ENCODE measurements at regions not wholly inside any gene's neighbourhood (a gene's known extent, or its start where the extent isn't known, plus 50 kb on each side); places are given as distances from the start of the nearest gene placed in this dataset.

DNA sequence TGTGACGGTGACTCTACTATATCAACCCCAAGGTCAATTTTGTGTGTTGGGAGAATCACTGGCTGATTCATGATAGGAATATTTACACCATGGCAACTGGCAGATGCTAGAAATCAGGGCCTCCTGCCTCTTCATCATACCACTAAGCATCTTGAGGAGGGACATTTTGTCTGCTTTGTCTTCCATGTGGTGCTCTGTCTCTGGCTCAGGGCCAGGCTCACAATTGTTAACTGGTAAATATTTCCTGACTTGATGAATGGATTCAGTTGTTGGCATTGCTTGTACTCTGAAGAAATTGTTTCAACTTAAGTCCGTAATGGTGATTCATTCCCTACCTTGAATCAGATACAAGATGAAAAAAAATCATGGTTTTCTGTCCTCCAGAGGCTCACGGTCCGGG is 292.7 kb downstream of the HAPSTR1 start:
- TF ChIP-seq EZH2 (IDR thresholded peaks at IDR 0.05; ENCODE audit: borderline replicate concordance, low read length) (no peak), CTCF (conservative IDR thresholded peaks at IDR 0.05 in 1 of 2, IDR thresholded peaks at IDR 0.05 in 1 of 2; ENCODE audit: extremely low read depth in 1 of 2, insufficient read depth in 1 of 2, low read depth in 1 of 2, low read length in 2 of 2) (no peak)
